Right hindlimb (tissue), 1 donor: ENCODE measurements at regions not wholly inside any gene's neighbourhood (a gene's known extent, or its start where the extent isn't known, plus 50 kb on each side); places are given as distances from the start of the nearest gene placed in this dataset.
"Not testable (repeated sequence)": the region's sequence is repeated elsewhere in the genome, so short reads cannot be mapped to it uniquely, and the experiment has no call there.

ENCODE experiments used
- DNase-seq: peaks from one replicate; pipeline ENCODE4 v3.0.0-alpha.2; 2018

DNA sequence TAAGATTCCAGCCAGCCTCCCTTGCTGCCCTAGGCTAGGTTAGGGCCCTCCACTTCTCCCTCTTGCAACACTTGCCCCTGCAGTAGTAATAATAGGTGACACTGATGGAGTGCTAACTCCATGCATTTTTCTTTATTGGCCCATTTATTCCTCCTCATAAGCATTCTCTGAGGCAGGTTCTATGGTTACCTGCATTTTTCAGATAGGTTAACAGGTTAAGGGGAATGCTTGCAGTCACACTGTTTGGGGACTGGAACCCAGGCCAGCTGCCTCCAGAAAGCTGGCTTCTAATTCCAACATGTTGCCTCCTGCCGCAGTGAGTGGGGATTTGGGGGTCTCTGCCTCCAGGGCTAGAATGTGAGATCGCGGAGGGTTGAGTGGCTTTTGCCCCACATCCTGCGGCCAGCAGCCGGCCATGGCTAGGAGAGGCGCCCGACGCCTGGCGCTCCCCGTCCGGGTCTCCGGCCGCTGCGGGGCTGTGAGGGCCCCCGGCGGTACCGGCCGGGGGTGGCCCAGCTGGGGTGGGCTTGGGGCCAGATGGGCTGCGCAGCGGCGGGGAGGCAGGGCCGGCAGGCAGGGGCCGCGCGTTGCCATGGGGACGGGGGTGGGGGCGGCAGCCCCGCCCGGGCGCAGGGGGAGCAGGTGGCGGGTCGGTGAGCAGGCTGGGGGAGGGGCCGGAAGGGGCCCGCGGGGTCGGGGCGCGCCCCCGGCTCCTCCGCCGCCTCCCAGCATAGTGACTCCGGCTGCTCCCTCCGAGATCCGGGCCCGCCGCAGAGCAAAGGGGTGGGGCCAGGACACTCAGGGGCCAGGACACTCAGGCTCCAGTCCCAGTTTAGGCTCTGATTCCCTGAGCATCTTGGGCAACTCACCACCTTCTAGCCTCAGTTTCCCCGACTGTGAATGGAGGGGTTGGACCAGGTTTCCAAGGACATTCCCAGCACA lies 68.4 kb upstream of the SSBP3 start:
- DNase-seq, result peak; percentile 73

- DNase-seq, result no peak
Measured at GRCh38 chr1:54471588-54471987, 65.4 kb upstream of the SSBP3 start.

GRCh38 chr1:54469444-54469843 lies 63.2 kb upstream of the SSBP3 start:
- DNase-seq, result not testable (repeated sequence)

DNA sequence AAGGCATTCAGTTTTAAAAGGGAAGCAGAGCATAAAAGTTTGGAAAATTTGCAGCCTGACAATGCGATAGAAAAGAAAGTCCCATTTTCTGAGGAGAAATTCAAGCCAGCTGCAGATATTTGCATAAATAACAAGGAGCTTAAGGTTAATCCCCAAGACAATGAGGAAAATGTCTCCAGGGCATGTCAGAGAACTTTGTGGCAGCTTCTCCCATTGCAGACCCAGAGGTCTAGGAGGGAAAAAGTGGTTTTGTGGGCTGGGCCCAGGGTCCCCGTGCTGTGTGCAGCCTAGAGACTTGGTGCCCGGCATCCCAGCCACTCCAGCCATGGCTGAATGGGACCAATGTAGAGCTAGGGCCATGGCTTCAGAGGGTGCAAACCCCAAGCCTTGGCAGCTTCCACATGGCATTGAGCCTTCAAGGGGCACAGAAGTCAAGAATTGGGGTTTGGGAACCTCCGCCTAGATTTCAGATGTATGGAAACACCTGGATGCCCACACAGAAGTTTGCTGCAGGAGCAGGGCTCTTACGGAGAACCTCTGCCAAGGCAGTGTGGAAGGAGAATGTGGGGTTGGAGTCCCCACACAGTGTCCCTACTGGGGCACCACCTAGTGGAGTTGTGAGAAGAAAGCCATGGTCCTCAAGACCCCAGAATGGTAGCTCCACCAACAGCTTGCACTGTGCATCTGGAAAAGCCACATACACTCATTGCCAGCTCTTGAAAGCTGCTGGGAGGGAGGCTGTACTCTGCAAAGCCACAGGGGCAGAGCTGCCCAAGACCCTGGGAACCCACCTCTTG lies 62.3 kb upstream of the SSBP3 start:
- DNase-seq, result not testable (repeated sequence)

DNA sequence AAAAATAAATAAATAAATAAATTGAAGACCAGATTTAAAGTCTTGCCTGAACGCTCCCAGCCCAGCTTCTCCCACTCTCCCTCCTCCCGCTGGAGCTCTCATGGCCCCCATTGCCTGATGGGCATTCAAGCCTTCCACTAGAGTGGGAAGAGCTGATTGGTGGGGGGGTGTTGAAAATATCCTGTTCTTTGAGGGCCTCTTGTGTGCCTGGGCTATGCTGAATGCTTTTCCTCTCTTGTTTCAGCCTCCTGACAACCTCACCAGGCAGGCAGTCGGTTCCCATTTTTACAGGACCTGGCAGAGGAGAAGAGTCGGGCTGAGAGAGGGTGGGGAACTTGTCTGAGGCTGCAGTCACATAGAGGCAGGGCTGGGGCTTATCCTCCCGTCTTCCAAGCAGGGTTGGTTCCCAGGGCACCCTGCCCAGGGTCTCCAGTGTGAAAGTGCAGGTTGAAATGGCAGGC lies 59.2 kb upstream of the SSBP3 start:
- peak; percentile 61 for DNase-seq

DNA sequence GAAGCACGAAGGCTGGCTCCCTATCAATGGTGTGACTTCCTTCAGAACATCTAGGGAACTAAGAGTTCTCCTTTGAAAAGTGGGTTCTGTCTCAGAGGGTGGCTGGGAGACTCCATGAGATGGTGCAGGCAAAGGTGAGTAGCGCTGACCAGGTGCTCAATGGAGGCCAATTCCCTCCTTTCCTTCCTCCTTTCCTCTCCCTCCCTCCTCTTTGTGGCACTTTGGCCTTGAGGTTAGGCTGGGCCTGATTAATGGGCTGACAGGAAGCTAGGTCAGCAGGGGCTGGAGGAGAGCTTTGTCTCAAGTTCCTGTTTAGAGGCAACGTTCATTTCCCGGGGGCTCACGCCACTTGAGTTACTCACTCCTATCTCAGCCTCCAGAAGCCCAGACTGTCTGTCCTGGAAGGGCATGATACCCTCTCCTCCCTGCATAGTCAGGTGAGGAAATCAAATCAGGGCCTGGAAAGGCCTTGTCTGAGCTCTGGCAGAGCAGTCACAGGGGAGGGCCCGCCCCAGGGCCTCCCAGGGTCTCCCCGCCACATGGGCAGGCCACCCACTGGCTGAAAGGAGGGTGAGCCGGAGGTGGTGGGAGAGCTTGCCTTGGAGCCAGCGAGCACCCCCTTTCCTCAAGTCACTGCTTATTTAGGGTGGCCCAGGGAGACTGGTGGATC lies 58.4 kb upstream of the SSBP3 start:
- no peak for DNase-seq

DNA sequence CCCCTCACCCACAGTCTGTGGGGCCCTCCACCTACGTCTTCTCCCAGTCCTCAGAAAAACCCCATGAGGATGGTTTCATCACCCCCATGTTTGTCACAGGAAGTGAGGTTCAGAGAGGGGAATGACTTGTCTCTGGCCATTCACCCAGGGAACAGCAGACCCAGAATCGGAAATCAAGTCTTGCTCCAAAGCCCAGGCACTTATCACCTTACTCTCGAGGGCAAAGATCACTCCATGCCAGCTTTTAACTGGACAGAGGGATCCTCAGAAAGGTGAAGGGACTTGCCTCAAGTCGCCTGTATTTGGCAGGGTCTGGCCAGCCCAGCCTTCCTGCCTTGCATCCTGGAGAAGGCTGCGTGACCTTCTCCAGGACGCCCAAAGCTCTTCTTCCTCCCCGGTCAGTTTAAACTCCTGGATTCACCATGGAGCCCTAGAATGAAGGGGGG lies 57.9 kb upstream of the SSBP3 start:
- DNase-seq, result no peak

DNA sequence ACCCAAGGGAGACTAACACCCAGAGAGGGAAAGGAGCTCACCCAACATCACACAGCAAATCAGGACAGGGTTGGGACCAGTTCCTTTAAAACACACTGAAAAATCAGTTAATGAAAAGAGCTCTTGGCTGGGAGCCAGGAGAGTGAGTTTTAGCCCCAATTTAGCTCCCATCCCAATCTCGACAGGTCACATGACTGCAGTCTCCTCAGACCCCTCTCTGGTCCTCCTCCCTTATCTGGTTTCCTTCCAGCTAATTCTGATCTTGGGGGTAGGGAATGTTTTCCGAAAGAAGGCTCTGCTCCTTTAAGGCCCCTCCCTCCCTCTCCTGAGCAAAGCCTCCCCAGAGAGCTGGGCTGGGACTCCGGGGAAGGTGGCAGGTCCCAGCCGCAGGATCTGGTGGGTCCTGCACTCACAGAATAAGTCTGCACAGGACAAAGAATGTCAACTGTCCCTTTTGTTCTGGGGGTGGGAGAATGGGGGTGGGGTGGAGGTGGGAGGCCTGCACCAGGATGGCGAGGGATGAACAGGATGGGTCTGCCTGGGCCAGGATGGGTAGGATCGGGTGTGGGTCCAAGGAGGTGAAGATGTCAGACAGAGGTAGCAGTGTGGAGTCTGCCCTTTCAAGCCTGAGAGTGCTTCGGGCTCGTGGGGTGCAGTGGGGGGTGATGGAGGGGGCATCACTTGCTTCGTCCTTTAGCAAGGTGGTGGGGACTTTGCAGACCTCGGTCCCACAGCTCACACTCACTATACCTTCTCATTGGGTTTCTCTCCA lies 57.3 kb upstream of the SSBP3 start:
- DNase-seq, result no peak

DNA sequence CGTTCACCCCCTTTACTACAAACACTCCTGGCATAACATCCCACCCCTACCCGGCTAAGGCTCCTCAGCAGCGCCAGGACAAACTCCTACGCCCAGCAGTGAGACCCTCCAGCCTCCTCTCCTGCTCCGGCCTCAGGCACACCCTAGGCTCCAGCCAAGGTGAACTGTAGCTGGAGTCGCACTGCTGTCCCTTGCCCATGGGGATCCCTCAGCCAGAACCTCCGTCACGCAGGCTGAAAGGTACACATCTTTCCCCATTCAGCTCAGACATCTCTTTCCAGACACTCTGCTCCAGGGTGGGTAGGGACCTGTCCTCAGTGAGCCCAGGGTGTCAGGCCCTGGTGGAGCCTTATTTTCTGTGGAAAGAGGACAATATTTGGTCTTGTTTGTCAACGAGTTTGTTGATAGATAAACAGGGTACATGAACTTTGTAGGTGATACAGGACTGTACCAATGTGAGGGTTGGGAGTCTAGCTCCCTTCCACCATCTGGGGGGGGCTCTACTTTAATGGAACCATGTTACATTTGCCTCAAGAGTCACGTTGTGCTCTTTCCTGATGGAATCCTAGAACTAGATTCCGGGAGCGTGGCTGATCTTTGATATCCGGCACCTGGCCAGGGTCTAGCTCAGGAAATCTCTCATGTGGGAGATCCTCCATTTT lies 56.5 kb upstream of the SSBP3 start:
- DNase-seq, result no peak

DNA sequence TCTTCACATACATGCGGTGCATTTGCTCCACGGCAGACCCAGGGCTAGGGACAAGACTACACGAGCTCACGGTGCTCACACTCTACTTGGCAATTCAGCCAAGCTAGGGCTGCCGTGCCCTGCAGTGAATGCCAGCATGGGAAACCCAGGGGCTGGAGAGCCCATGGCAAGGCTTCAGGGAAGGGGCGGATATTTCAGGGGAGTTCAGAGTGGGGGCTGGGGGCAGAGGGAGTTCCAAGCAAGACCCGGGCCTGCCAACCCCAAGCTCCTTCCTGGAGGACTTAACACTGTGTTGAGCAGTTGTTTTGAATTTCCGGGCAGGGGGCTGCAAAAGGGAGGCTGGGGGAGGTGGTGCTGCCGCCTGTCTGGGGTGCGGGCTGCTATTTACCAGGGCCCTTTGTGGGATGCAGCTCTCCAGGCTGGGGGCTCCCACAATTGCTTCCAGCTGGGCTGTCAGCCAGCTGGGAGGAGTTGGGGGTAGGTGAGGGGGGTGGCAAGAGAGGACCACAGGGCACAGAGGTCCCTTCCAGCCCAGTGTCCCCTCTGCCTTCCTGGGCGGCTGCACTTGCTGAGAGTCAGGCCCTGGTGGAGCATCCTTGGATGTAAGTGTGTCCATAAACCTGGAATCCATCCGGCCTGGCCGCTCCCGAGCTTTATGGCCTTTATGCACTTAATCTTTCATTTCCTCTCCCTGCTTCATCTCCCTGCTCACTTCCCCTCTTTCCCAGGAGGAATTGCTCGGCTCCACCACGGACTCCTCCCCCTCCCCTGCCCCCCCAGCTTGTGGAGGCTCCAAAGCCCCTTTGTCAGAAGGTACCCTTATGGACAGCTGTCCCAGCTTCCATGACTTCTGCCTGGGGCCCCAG lies 55.8 kb upstream of the SSBP3 start:
- no peak for DNase-seq

- DNase-seq, result no peak
Measured at GRCh38 chr1:54460861-54461387, 54.7 kb upstream of the SSBP3 start.

DNA sequence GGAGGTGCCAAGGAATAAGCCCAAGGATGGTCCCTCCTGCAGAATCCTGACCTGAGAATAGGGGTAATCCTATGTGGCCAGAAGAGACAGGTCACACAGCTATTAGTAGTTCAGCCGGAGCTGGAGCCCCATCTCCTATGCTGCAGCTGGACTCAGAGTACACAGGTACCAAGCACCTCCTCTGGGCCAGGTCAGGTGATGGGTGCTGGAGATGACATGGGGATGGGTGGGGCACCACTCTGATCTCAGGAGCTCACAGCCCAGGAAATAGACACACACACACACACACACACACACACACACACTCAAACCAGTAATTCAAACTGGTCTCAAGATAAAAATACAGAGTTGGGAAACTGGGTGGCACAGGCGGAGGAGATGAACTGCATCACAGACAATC lies 54.2 kb upstream of the SSBP3 start:
- no peak for DNase-seq

DNA sequence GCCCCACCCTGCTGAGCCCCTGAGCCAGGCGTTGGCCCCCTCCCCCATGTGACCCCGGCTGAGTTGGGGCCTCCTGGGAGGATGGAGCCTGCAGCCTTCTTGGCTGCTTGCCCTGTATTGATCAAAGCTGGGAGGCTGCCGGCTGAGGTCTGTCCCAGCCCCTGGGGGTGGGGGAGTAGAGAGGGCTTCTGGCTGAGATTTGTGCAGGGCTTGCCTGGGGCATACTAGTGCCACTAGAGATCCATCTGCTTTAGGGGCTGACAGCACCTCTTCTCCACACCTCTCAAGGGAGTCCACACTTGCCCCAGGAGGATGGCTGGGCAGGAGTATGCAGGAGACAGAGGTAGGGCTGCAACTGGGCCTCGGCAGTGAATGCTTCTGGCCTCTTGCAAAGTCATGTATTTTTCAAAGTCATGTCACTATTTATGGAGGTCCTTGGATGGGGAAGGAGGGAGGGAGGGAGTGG lies 53.6 kb upstream of the SSBP3 start:
- DNase-seq, result no peak

DNA sequence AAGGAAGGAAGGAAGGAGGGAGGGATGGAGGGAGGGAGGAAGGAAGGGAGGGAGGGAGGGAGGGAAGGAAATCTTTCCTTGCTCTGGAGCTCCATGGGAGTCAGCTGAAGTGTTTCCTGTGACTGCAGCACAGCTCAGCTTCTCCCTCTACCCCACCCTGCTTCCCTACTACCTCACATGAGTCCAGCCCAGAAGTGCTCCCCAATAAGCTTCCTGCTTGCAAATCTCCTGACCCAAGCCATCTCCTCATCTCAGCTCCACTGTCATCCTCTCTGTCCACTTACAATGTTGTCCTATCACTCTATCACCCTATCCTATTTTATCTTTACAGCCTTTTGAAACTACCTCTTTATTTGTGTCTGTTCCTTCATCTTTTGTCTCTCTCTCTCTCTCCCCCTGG lies 52.9 kb upstream of the SSBP3 start:
- DNase-seq, result no peak

DNA sequence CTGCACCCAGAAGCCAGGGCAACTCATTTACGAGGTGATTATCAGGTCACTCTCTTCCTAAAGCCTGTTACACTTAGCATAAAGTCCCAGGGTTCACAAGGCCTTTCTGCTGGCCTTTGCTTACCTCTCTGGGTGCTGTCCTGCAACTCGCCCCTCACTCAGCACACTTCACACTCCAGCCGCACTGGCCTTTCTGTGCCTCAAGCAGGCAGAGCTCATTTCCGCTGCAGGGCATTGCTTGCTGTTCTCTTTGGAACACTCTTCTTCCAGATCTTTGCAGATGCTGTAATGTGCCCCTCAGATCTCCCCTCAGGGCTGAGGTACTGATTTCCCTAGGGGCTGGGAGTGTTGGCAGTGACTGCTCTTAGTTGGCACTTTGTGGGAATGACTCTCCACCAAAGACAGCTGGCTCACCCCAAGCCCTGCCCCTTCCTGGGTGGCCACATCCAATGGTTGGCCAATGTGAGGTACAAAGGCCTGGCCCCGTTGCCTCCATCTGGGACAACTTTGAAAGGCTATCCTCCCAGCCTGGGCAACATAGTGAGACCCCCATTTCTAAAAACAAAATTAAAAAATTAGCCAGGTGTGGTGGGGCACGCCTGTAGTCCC lies 50.8 kb upstream of the SSBP3 start:
- no peak for DNase-seq

- no peak for DNase-seq
Measured at GRCh38 chr1:54456361-54456760, 50.2 kb upstream of the SSBP3 start.
